ENCODE measurements at regions not wholly inside any gene's neighbourhood (a gene's known extent, or its start where the extent isn't known, plus 50 kb on each side); places are given as distances from the start of the nearest gene placed in this dataset.

DNA sequence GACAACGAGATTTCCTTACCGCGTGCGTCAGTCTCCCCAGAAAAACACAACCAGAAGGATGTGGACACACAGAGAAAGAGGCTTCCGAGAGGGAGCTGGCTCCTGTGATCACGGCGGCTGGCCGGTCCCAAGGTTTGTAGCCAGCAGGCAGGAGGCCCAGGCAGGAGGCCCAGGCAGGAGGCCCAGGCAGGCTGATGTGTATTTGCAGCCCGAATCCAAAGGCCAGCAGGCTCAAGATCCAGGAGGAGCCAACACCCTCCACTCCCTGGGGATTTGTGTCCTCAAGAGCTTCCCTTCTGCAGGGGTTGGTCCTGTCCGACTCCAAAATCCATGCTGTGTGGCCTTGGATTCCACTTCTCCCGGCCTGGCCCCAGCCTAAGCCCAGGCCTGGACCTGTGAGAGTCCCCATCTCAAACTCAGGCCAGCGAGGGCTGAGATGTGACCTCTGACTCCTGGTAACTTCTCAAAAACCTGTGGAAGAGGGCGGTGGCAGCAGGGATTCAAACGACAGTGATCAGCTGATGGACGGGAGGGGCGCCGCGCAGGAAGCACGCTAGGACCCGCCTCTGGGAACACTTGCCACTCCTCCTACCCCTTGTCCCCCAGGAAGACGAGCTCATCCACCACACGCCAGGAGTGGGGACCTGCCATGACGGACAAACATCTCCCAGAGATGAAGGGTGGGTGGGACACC is 75.0 kb upstream of the PPP1R26 start:
- TF ChIP-seq, protein P1, sequence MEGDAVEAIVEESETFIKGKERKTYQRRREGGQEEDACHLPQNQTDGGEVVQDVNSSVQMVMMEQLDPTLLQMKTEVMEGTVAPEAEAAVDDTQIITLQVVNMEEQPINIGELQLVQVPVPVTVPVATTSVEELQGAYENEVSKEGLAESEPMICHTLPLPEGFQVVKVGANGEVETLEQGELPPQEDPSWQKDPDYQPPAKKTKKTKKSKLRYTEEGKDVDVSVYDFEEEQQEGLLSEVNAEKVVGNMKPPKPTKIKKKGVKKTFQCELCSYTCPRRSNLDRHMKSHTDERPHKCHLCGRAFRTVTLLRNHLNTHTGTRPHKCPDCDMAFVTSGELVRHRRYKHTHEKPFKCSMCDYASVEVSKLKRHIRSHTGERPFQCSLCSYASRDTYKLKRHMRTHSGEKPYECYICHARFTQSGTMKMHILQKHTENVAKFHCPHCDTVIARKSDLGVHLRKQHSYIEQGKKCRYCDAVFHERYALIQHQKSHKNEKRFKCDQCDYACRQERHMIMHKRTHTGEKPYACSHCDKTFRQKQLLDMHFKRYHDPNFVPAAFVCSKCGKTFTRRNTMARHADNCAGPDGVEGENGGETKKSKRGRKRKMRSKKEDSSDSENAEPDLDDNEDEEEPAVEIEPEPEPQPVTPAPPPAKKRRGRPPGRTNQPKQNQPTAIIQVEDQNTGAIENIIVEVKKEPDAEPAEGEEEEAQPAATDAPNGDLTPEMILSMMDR (IDR thresholded peaks at IDR 0.05; ENCODE audit: poor library complexity), result no peak
- no peak for TF ChIP-seq EZH2 (IDR thresholded peaks at IDR 0.05; ENCODE audit: borderline replicate concordance)
- TF ChIP-seq EZH2phosphoT487 (IDR thresholded peaks at IDR 0.05; ENCODE audit: low read depth, severe bottlenecking, unreplicated experiment), result no peak
